Stimulated activated CD4-positive, alpha-beta T cell treated with anti-CD3 and anti-CD28 coated beads, Interleukin-1b, Interleukin-23, amount 100 ng/mL, for 1 hour (primary cell): ENCODE measurements at regions not wholly inside any gene's neighbourhood (a gene's known extent, or its start where the extent isn't known, plus 50 kb on each side); places are given as distances from the start of the nearest gene placed in this dataset.
A peak's percentile ranks its signal among the peaks of the same experiment; 100 is the strongest.
"Not testable (repeated sequence)": the region's sequence is repeated elsewhere in the genome, so short reads cannot be mapped to it uniquely, and the experiment has no call there.

Source experiments
- DNase-seq, 2 donors: peaks; one replicate each; pipeline ENCODE4 v3.0.0-alpha.2; 2020; ENCODE audit warnings: low read depth in 2 of 2

- no peak for DNase-seq
These were observed 51.5 kb upstream of the IFNE start for GRCh38 chr9:21533597-21533996.

DNA sequence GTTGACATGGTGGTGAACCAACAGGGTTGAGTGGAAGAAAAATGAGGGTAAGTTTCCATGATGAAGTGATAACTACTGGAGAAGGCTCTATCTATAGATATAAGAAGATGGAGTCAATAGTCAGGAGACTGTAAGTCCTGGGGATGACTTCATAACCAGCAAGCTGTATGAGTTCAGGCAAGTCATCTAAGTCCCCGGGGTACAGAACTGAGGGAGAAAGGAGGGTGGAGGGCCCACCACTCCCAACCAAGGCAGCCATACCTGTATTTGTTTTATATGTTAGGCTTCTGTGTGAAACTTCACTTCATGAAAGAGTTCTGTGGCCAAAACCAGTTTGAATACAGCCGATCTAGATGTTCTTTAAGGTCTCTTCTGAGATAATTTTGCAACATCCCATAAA, 53.3 kb upstream of the IFNE start:
- DNase-seq = no peak

DNA sequence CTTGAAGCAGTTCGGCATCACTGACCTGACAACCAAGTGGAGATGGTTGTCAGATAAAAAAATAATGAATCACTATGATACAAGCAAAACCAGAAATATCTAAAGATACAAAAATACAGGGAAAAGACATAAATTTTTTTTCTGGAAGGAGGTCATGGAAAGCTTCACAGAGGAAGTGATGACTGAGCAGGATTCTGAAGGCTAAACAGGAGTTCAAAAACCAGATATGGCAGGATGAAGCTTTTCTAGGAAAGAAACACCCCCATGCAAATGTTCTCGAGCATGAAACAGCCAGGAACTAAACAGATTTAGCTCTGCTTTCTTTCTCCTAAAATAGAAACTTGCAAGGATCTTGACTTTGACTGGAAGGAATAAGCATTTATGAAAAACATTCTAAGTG, 60.7 kb upstream of the IFNE start:
- no peak for DNase-seq

- no peak for DNase-seq
These were observed 61.1 kb upstream of the IFNE start for GRCh38 chr9:21543187-21543586.

DNA sequence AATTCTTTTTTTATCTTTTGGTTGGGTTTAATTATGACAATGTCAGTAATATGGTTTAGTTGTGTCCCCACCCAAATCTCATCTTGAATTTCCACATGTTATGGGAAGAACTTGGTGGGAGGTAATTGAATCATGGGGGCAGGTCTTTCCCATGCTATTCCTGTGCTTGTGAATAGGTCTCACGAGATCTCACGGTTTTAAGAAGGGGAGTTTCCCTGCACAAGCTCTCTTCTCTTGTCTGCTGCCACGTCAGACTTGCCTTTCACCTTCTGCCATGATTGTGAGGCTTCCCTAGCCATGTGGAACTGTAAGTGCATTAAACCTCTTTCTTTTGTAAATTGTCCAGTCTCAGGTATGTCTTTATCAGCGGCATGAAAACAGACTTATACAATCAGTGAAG, 61.7 kb upstream of the IFNE start:
- not testable (repeated sequence) for DNase-seq

GRCh38 chr9:21546949-21547348, 64.8 kb upstream of the IFNE start:
- DNase-seq = no peak

DNA sequence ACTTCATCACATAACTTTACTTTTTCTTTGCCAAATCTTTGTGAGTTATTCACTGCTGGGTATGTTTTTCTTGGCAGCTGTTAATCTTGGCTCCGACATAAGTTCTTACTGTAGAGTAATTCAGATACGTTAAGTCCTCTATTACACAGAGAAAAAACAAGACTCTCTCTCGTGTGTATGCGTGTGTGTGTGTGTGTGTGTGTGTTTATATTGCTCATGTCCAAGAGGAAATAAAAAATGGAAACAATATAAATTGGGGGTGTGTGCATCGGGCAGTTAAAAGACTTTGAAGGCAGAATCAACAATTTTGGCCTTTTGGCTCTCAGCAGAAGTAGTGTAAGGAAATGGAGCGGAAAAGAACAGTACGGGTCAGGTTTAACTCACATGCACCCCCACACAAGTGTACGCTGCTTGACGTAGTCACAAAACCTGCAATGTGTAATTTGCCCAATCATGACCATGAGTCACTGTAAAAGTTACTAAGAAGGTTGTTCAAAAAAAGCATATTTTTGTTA, 67.2 kb upstream of the IFNE start:
- no peak for DNase-seq

GRCh38 chr9:21549890-21550289, 67.8 kb upstream of the IFNE start:
- DNase-seq = no peak

GRCh38 chr9:21550392-21550791, 68.3 kb upstream of the IFNE start:
- DNase-seq = no peak

DNA sequence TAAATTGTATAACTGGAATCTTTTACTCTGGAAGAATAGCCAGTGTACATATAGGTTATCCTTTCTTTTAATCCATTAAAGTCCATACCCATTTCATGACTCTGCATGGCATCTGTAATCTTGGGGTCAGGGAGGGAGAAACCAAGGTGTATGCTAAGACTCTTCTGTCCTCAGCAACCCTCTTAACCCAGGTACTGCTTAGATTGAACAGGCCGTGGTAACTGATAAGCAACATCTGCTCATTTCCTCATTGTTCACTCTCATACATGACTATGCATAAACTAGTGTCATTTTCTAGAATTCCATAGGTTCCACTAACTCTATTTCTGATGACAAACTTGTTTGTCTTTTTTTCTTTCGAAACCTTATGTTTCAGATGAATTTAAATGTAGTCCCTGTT, 69.3 kb upstream of the IFNE start:
- DNase-seq = no peak

DNA sequence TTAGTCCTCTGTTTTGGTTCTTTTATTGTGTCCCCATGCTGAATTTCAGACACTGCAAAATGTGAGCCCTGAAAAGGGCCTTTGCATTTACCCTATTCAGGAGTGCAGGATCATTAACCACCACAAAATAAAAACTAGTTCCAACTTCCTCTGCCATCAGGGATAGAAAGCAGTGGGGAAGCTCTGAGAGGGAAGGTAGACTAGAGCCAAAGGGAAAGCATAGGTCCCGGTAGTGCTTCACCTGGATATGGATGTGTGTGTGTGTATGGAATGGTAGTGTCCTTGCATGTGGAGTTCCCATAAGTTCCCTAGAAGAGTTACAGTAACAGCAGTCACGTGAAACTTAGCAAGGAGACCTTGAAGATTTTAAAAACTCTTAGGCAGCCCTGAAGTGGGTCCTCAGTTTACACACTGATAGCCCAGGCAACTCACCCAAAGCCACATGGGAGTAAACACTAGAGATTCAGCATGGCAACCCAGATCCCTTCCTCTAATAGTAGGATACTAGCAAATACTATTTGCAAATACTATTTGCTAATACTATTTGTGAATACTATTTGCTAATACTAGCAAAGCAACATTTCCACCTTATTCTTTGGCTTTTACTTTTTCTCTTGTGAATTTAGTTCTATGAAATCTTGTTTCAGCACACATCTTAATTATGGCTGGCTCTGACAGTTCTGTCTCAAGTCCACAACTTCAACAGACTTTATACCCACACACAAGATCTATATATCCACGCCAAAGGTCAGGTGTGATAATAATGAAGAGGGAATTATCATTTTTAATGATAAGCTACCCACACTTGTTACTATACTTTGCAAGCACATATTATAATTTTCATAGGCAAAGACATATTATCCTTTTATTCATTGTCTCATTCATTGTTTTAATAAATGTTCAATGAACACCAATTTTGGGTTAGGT, 70.4 kb upstream of the IFNE start:
- DNase-seq = no peak

- DNase-seq = no peak
These were observed 71.3 kb upstream of the IFNE start for GRCh38 chr9:21553441-21553840.

GRCh38 chr9:21554813-21555212, 72.7 kb upstream of the IFNE start:
- DNase-seq = no peak

- DNase-seq = no peak
These were observed 73.8 kb upstream of the IFNE start for GRCh38 chr9:21555911-21556310.

DNA sequence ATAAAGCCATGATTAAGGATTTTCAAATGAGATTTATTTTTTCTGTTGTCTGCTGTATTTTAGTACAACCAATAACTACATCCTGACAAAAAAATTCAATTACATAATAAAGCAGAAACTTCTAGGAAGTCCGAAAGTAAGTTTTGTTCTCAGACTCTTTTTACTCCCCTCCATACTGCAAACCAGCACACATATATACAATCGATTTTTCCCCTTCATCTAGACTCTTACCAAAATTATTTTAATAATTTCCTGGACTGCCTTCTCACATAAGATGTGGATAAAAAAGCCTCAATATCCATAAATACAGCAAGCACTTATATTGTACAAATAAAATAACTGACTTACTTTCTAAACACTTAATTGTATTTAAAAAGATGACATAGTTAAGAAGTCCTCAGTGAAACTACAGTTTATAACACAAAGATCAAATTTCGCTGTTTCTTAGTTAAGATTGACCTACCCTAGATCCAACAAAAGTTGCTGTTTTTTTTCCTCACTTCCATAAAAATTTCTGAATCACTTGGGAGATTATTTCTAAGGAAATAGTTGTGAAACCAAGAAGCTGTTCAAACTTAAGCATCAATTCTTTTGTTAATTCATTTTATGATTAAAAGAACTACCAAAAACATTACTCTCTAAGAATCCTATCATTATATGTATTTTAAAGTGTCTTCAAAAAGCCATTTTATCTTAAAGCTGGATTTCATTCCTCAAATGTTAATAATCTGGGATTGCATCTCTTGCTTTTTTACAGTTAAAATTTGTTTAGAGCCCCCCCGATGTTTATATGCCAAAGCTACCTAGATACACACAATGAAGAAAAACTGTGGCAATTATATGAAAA, 74.7 kb upstream of the IFNE start:
- no peak for DNase-seq

DNA sequence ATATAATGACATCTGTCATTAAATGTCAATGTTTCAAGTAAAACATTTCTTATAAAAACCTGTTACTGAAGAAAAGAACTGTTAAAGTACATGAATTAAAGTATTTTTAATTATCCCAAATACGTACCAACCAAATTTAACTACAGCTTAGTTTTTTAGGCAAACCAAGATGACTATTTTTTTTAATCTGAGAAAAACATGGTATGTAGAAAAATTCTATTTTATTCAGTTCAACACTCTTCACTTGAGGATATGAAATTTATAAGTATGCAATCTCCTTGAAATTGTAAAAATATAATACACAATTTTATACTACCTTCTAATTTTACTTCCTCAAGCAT, 75.3 kb upstream of the IFNE start:
- no peak for DNase-seq

GRCh38 chr9:21558079-21558478, 76.0 kb upstream of the IFNE start:
- DNase-seq = no peak

DNA sequence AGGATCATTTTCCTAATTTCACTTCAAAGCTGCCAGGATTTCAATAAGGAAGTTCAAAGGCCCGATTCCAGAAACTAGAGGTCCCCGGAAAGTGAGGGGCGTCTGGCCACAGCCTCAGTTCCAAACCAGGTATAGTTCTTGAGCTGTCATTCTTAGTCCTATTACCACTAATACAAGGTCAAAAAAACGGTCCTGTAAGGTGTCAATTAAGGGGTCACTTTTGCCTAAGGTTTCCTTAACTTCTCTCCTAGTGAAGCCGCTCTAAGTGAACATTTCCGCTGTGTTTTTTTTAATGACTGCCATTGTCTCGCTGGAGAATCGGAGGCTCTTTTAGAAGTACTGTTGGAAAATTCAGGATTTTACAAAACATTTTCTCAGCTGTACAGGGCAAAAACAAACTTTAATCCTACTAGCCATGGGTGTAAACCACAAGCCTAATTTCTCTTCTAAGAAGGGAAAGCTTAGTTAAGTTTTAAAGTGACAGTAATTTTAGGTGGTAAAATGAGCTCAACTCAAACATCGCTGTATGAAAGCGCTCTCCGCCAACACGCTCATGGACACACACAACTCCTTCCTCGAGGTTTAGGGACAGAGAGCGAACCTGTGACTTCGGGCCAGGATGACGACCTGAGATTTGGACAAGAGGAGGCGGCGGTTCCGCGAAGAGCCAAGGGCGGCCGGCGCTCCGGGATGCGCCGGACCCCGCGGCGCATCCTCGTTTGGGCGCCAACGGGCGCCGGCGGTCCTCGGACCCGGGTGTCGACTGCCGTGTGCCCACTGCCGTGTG, 76.7 kb upstream of the IFNE start:
- DNase-seq = no peak

- DNase-seq = peak in 1 of 2 donors; percentile 29
These were observed 77.5 kb upstream of the IFNE start for GRCh38 chr9:21559402-21560280.

DNA sequence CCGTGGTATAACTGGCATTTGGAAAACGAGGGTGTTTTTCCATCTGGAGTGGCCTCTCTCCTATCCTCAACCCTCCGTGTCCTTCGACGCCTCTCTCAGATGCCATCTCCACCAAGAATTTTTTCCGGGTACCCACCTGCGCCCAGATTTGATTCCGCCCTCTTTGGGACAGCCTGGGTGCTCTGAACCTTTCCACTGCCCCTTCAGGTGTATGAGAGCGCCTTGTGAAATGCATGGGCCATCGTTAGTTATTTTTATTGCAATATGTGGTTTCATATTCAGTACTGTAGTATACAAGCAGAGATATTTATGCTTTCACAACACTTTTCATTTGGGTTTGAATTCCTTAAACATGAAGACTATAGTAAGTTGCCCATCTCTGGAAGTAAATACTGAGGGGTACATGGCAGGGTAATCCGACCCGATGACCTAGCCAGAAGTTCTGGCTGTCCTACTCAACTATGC, 78.2 kb upstream of the IFNE start:
- DNase-seq = no peak

DNA sequence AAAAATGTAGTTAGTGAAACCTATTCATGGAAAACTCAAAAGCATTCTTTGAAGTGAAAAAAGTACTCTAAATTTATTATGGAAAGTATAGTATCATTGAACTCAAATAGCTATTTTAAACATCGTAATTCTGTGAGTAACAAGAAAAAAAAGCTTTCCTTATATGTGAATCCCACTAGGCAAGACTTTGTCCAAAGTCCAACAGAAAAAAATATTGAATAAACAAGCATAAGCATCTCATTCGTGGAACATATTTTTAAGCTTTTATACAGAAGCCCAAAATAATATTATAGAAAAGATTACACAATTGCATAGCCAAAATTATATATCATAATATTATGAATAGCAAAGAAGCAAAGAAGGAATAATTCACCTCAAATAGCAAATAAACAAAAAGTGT, 79.4 kb upstream of the IFNE start:
- no peak for DNase-seq
